BJ (cell line): ENCODE measurements at regions not wholly inside any gene's neighbourhood (a gene's known extent, or its start where the extent isn't known, plus 50 kb on each side); places are given as distances from the start of the nearest gene placed in this dataset.

Experiments used
- CTCF ChIA-PET: fragments of 350-600 bp; formaldehyde crosslinking; extraction: SDS; loops from one replicate; lab custom pipeline; 2021; ENCODE audit warnings: antibody characterized with exemption, inconsistent platforms; lab: Yijun Ruan, JAX
- POLR2A ChIA-PET: fragments of 300-600 bp; sonication (Branson Sonifier 250); formaldehyde crosslinking; extraction: SDS; loops from one replicate; lab custom pipeline; 2021; ENCODE audit warnings: antibody characterized with exemption; lab: Charles Lee
- DNase-seq: peaks from one replicate; pipeline ENCODE4 v3.0.0-alpha.2; 2011; ENCODE audit warnings: low read depth
- H3K27me3 ChIP-seq: 2 replicates; pipeline ENCODE4 v1.6.0; 2011; ENCODE audit warnings: low read length; ENCODE audit not compliant: control insufficient read depth, insufficient read depth
- H3K36me3 ChIP-seq: 2 replicates; pipeline ENCODE4 v1.5.1; 2011; ENCODE audit warnings: low read length; ENCODE audit not compliant: control insufficient read depth, insufficient read depth
- H3K4me3 ChIP-seq: 2 replicates; pipeline ENCODE4 v1.5.1; 2011; ENCODE audit warnings: low read depth, mild to moderate bottlenecking, control low read depth, low read length
- CTCF ChIP-seq: IDR thresholded peaks from 2 replicates; pipeline ENCODE4 v1.5.1; 2011; ENCODE audit warnings: low read depth, mild to moderate bottlenecking, control low read depth, inconsistent platforms, low read length, moderate library complexity; ENCODE audit not compliant: insufficient read depth

GRCh38 chr5:82641331-82642003 is 363.3 kb upstream of the RPS23 start:
- ChIA-PET POLR2A (no interaction called here), CTCF (interaction anchor here (0.6 to 2.3 kb wide), 17 partner anchors 9 to 926 kb away, joined by 3 to 14 read pairs (median 4); no protein-coding TSS in a partner anchor)
- TF ChIP-seq CTCF = peak; percentile 71

GRCh38 chr5:82640916-82641315 is 362.8 kb upstream of the RPS23 start:
- Histone ChIP-seq H3K36me3 (no peaks in the 10 kb centered on the region), H3K4me3 (no peak overlapping the region), H3K27me3 (no peaks in the 10 kb centered on the region)
- TF ChIP-seq CTCF = no peak
- ChIA-PET CTCF (interaction anchor here (0.6 to 2.3 kb wide), 15 partner anchors 9 to 927 kb away, joined by 3 to 14 read pairs (median 4); no protein-coding TSS in a partner anchor), POLR2A (no interaction called here)
- DNase-seq = no peak

More at GRCh38 chr5:82641331-82642003, 363.3 kb upstream of the RPS23 start:
- peak; percentile 36 for DNase-seq
- H3K4me3 ChIP-seq = no peak overlapping the region
- H3K36me3 ChIP-seq = no peaks in the 10 kb centered on the region
- H3K27me3 ChIP-seq = no peaks in the 10 kb centered on the region

- ChIA-PET CTCF (interaction anchor here (0.6 to 0.9 kb wide), 2 partner anchors 275 to 394 kb away, joined by 3 read pairs; no protein-coding TSS in a partner anchor), POLR2A (interaction anchor here (0.5 to 0.6 kb wide), 2 partner anchors 200 to 376 kb away, joined by 4 to 10 read pairs; no protein-coding TSS in a partner anchor)
- no peak for TF ChIP-seq CTCF
- H3K27me3 ChIP-seq = no peaks in the 10 kb centered on the region
- no peaks in the 10 kb centered on the region for H3K36me3 ChIP-seq
- H3K4me3 ChIP-seq = no peak overlapping the region
- no peak for DNase-seq
Observed at GRCh38 chr5:82639393-82640144, 361.4 kb upstream of the RPS23 start.

- Histone ChIP-seq H3K36me3 (no peaks in the 10 kb centered on the region), H3K27me3 (no peaks in the 10 kb centered on the region), H3K4me3 (no peak overlapping the region)
- ChIA-PET CTCF (interaction anchor here (0.6 kb wide), 1 partner anchor 60 kb away, joined by 4 read pairs; no protein-coding TSS in a partner anchor), POLR2A (no interaction called here)
- DNase-seq = no peak
- no peak for TF ChIP-seq CTCF
Observed at GRCh38 chr5:82636591-82636990, 358.4 kb upstream of the RPS23 start.
